MM.1S (cell line): ENCODE measurements at regions not wholly inside any gene's neighbourhood (a gene's known extent, or its start where the extent isn't known, plus 50 kb on each side); places are given as distances from the start of the nearest gene placed in this dataset.

Experiments used
- CTCF ChIP-seq: fragments of 300-600 bp; sonication (generic); IDR thresholded peaks from 2 replicates; pipeline ENCODE4 v1.5.1; 2016; ENCODE audit warnings: antibody characterized with exemption, low read length, mixed read lengths
- EZH2 ChIP-seq: fragments of 300-600 bp; sonication (generic); optimal IDR thresholded peaks from 2 replicates; pipeline ENCODE3; 2017; ENCODE audit warnings: low read depth, mild to moderate bottlenecking, antibody characterized with exemption, low read length, mixed read lengths

GRCh38 chr11:112752563-112752962, 208.7 kb upstream of the NCAM1 start:
- TF ChIP-seq CTCF = no peak
- no peak for TF ChIP-seq EZH2
